ENCODE measurements at regions not wholly inside any gene's neighbourhood (a gene's known extent, or its start where the extent isn't known, plus 50 kb on each side); places are given as distances from the start of the nearest gene placed in this dataset.

- no peak for TF ChIP-seq CTCF (conservative IDR thresholded peaks at IDR 0.05; ENCODE audit: low read depth, low read length)
- TF ChIP-seq EZH2 (IDR thresholded peaks at IDR 0.05; ENCODE audit: low read length, unreplicated experiment) = no peak
Measured at GRCh38 chr10:131657318-131657984, 243.4 kb upstream of the PPP2R2D start.
